GM23338 (cell line): ENCODE measurements at regions not wholly inside any gene's neighbourhood (a gene's known extent, or its start where the extent isn't known, plus 50 kb on each side); places are given as distances from the start of the nearest gene placed in this dataset.

Source experiments
- ATAC-seq: fragments of 200-7000 bp; cut with Tn5 transposase; 3 replicates; pipeline ENCODE4 v1.9.1; 2020
- DNase-seq: peaks from one replicate; pipeline ENCODE4 v3.0.0-alpha.2; 2015; ENCODE audit warnings: low spot score
- H2AFZ ChIP-seq: fragments of 200-600 bp; sonication (generic); 2 replicates; pipeline ENCODE4 v1.8.0; 2016; ENCODE audit warnings: antibody characterized with exemption, mild to moderate bottlenecking, moderate library complexity
- H3F3A ChIP-seq: fragments of 200-600 bp; sonication (generic); replicated peaks from 2 replicates; pipeline ENCODE4 v1.8.0; 2017; ENCODE audit warnings: antibody characterized with exemption, mixed run types, low read depth
- H3K27ac ChIP-seq: fragments of 200-600 bp; sonication (generic); 2 replicates; pipeline ENCODE4 v1.6.1; 2016; ENCODE audit warnings: low read depth
- H3K27me3 ChIP-seq: fragments of 200-600 bp; sonication (generic); 2 replicates; pipeline ENCODE4 v1.8.0; 2016; ENCODE audit warnings: mild to moderate bottlenecking, mixed run types, moderate library complexity; ENCODE audit not compliant: insufficient read depth
- H3K36me3 ChIP-seq: fragments of 200-600 bp; sonication (generic); 2 replicates; pipeline ENCODE4 v1.8.0; 2016; ENCODE audit warnings: mild to moderate bottlenecking; ENCODE audit not compliant: insufficient read depth
- H3K4me1 ChIP-seq: fragments of 200-600 bp; sonication (generic); 2 replicates; pipeline ENCODE4 v1.8.0; 2016; ENCODE audit warnings: mild to moderate bottlenecking, moderate library complexity; ENCODE audit not compliant: insufficient read depth
- H3K4me2 ChIP-seq: fragments of 200-600 bp; sonication (generic); 2 replicates; pipeline ENCODE4 v1.7.1; 2017; ENCODE audit warnings: mixed run types
- H3K4me3 ChIP-seq: fragments of 200-600 bp; sonication (generic); 2 replicates; pipeline ENCODE4 v1.6.1; 2016; ENCODE audit warnings: mixed run types
- H3K79me2 ChIP-seq: fragments of 200-600 bp; sonication (generic); replicated peaks from 2 replicates; pipeline ENCODE4 v1.8.0; 2017; ENCODE audit warnings: mild to moderate bottlenecking; ENCODE audit not compliant: insufficient read depth
- H3K9me2 ChIP-seq: fragments of 200-600 bp; sonication (generic); 2 replicates; pipeline ENCODE4 v1.8.0; 2017; ENCODE audit not compliant: insufficient read depth
- H4K20me1 ChIP-seq: fragments of 200-600 bp; sonication (generic); replicated peaks from 2 replicates; pipeline ENCODE4 v1.8.0; 2017; ENCODE audit warnings: mild to moderate bottlenecking; ENCODE audit not compliant: insufficient read depth
- H3K27ac Mint-ChIP-seq: 2 replicates; pipeline ENCODE4 v1.8.0; 2020; ENCODE audit warnings: inconsistent platforms, mild to moderate bottlenecking, moderate library complexity, mixed read lengths
- H3K27me3 Mint-ChIP-seq: 3 replicates; pipeline ENCODE4 v1.8.0; 2022; ENCODE audit warnings: low read depth, mild to moderate bottlenecking, moderate library complexity, mixed read lengths, inconsistent platforms; ENCODE audit not compliant: insufficient read depth, poor library complexity
- H3K36me3 Mint-ChIP-seq: 3 replicates; pipeline ENCODE4 v1.8.0; 2021; ENCODE audit warnings: low read depth, mild to moderate bottlenecking, inconsistent platforms, moderate library complexity, mixed read lengths
- H3K4me1 Mint-ChIP-seq: 3 replicates; pipeline ENCODE4 v1.8.0; 2020; ENCODE audit warnings: mild to moderate bottlenecking, inconsistent platforms, mixed read lengths
- H3K4me3 Mint-ChIP-seq: 3 replicates; pipeline ENCODE4 v1.8.0; 2021; ENCODE audit warnings: moderate library complexity, mild to moderate bottlenecking, inconsistent platforms, mixed read lengths
- H3K9me3 Mint-ChIP-seq: 3 replicates; pipeline ENCODE4 v1.8.0; 2020; ENCODE audit warnings: moderate library complexity, mild to moderate bottlenecking, inconsistent platforms, mixed read lengths
- CREB1 ChIP-seq: fragments of 250-450 bp; sonication (Bioruptor Pico); IDR thresholded peaks from 2 replicates; pipeline ENCODE4 v1.5.0; 2020; ENCODE audit warnings: low read depth, mild to moderate bottlenecking, moderate library complexity
- ETS1 ChIP-seq: IDR thresholded peaks from 2 replicates; pipeline ENCODE4 v1.6.1; 2016; ENCODE audit warnings: antibody characterized with exemption
- EZH2 ChIP-seq: fragments of 200-600 bp; sonication (generic); IDR thresholded peaks from one replicate; pipeline ENCODE4 v1.8.0; 2017; ENCODE audit warnings: antibody characterized with exemption, mild to moderate bottlenecking, low read depth; ENCODE audit not compliant: unreplicated experiment
- EZH2phosphoT487 ChIP-seq: fragments of 200-600 bp; sonication (generic); IDR thresholded peaks from one replicate; pipeline ENCODE4 v1.8.1; 2018; ENCODE audit warnings: antibody characterized with exemption; ENCODE audit not compliant: unreplicated experiment
- JUNB ChIP-seq: IDR thresholded peaks from one replicate; pipeline ENCODE4 v1.6.1; 2016; ENCODE audit warnings: antibody characterized with exemption; ENCODE audit not compliant: unreplicated experiment
- NANOG ChIP-seq: IDR thresholded peaks from 2 replicates; pipeline ENCODE4 v1.6.1; 2016; ENCODE audit warnings: antibody characterized with exemption, borderline replicate concordance
- POLR2AphosphoS5 ChIP-seq: IDR thresholded peaks from 2 replicates; pipeline ENCODE4 v1.6.1; 2016; ENCODE audit warnings: antibody characterized with exemption, low read depth
- REST ChIP-seq: IDR thresholded peaks from one replicate; pipeline ENCODE4 v1.6.1; 2018; ENCODE audit warnings: antibody characterized with exemption; ENCODE audit not compliant: unreplicated experiment
- STAT1 ChIP-seq: IDR thresholded peaks from one replicate; pipeline ENCODE4 v1.6.1; 2016; ENCODE audit warnings: antibody characterized with exemption; ENCODE audit not compliant: unreplicated experiment
- ZNF114 ChIP-seq: fragments of 250-450 bp; sonication (Bioruptor Pico); IDR thresholded peaks from 2 replicates; pipeline ENCODE4 v1.5.0; 2020; ENCODE audit warnings: mild to moderate bottlenecking, moderate library complexity
- ZNF331 ChIP-seq: fragments of 250-450 bp; sonication (Bioruptor Pico); IDR thresholded peaks from 2 replicates; pipeline ENCODE4 v1.5.0; 2020; ENCODE audit warnings: low read depth, mild to moderate bottlenecking, moderate library complexity
- ZNF462 ChIP-seq: fragments of 250-450 bp; sonication (Bioruptor Pico); IDR thresholded peaks from 2 replicates; pipeline ENCODE4 v1.5.0; 2020; ENCODE audit warnings: mild to moderate bottlenecking, moderate library complexity
- TF ChIP-seq, protein P1 (sequence below), 2 experiments: fragments of 200-600 bp in 1 of 2; sonication (generic) in 1 of 2; conservative IDR thresholded peaks; 2 replicates each; pipeline versions ENCODE4 v1.5.1 to v1.6.1; 2016 to 2017; ENCODE audit warnings: antibody characterized with exemption in 2 of 2, low read depth in 2 of 2, mild to moderate bottlenecking in 2 of 2, moderate library complexity in 1 of 2

DNA sequence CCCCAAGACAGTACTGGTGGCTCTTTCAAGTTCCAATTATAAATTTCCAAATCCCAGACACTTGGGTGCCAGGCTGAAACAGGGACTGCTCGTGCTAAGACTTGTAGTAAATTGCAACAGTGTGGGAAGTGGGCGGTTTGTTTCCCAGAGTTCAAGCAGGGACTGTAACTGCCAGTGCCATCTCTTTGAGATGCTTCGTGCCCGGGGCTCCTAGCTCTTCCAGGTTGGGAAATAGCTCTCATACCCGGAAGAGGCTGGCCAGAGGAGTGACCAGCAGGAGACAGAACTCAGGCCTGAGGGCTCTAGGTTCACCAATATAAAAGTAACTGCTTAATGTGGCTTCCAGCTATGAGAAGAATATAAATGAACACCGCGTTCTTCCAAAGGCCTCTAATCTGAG is 54.0 kb upstream of the NEO1 start:
- Mint-ChIP-seq H3K27me3 (peaks cover 5% of the 10 kb centered on the region), H3K9me3 (no peaks in the 10 kb centered on the region), H3K4me1 (peaks cover 12% of the 10 kb centered on the region), H3K4me3 (no peak overlapping the region), H3K27ac (no peak overlapping the region), H3K36me3 (no peaks in the 10 kb centered on the region)
- peak overlapping the region; percentile 47; the same call in 1 of the 2 replicates for H2AFZ ChIP-seq
- no peak overlapping the region for H3K27ac ChIP-seq
- H3K4me3 ChIP-seq: no peak overlapping the region
- no peaks in the 10 kb centered on the region for H3K36me3 ChIP-seq
- H4K20me1 ChIP-seq: no peaks in the 10 kb centered on the region
- ATAC-seq: no peak; the same call in 2 of the 3 replicates
- no peaks in the 10 kb centered on the region for H3K9me2 ChIP-seq
- H3K4me1 ChIP-seq: no peaks in the 10 kb centered on the region
- no peak for TF ChIP-seq CREB1 (CRISPR knock-in tag)
- TF ChIP-seq EZH2: no peak
- TF ChIP-seq REST: no peak
- no peak for TF ChIP-seq ZNF462 (CRISPR knock-in tag)
- TF ChIP-seq ETS1: no peak
- TF ChIP-seq EZH2phosphoT487: no peak
- no peak for TF ChIP-seq JUNB
- TF ChIP-seq ZNF114 (CRISPR knock-in tag): no peak
- TF ChIP-seq POLR2AphosphoS5: no peak
- no peak for TF ChIP-seq NANOG
- TF ChIP-seq STAT1: no peak
- TF ChIP-seq ZNF331 (CRISPR knock-in tag): no peak
- TF ChIP-seq, protein P1, sequence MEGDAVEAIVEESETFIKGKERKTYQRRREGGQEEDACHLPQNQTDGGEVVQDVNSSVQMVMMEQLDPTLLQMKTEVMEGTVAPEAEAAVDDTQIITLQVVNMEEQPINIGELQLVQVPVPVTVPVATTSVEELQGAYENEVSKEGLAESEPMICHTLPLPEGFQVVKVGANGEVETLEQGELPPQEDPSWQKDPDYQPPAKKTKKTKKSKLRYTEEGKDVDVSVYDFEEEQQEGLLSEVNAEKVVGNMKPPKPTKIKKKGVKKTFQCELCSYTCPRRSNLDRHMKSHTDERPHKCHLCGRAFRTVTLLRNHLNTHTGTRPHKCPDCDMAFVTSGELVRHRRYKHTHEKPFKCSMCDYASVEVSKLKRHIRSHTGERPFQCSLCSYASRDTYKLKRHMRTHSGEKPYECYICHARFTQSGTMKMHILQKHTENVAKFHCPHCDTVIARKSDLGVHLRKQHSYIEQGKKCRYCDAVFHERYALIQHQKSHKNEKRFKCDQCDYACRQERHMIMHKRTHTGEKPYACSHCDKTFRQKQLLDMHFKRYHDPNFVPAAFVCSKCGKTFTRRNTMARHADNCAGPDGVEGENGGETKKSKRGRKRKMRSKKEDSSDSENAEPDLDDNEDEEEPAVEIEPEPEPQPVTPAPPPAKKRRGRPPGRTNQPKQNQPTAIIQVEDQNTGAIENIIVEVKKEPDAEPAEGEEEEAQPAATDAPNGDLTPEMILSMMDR (conservative IDR thresholded peaks at IDR 0.05; ENCODE audit: low read depth in 2 of 2): no peak
- H3K27me3 ChIP-seq: no peaks in the 10 kb centered on the region
- no peak for DNase-seq
- no peaks in the 10 kb centered on the region for H3F3A ChIP-seq
- no peak overlapping the region for H3K4me2 ChIP-seq
- no peaks in the 10 kb centered on the region for H3K79me2 ChIP-seq
